ENCODE measurements at regions not wholly inside any gene's neighbourhood (a gene's known extent, or its start where the extent isn't known, plus 50 kb on each side); places are given as distances from the start of the nearest gene placed in this dataset.

- no peak for DNase-seq (ENCODE audit: low spot score)
These were observed 550.5 kb upstream of the BOD1L1 start for GRCh38 chr4:14177987-14178386.

GRCh38 chr4:14178421-14178820, 550.9 kb upstream of the BOD1L1 start:
- peak; percentile 84 for DNase-seq (ENCODE audit: low spot score)

GRCh38 chr4:14180166-14180565, 552.6 kb upstream of the BOD1L1 start:
- no peak for DNase-seq (ENCODE audit: low spot score)

- DNase-seq (ENCODE audit: low spot score): no peak
These were observed 553.6 kb upstream of the BOD1L1 start for GRCh38 chr4:14180983-14181601.

GRCh38 chr4:14182148-14182547, 554.6 kb upstream of the BOD1L1 start:
- no peak for DNase-seq (ENCODE audit: low spot score)

- DNase-seq (ENCODE audit: low spot score): no peak
These were observed 556.7 kb upstream of the BOD1L1 start for GRCh38 chr4:14184265-14184664.

GRCh38 chr4:14184767-14185166, 557.2 kb upstream of the BOD1L1 start:
- no peak for DNase-seq (ENCODE audit: low spot score)

- DNase-seq (ENCODE audit: low spot score): no peak
These were observed 560.7 kb upstream of the BOD1L1 start for GRCh38 chr4:14188214-14188613.

- DNase-seq (ENCODE audit: low spot score): no peak
These were observed 566.1 kb upstream of the BOD1L1 start for GRCh38 chr4:14193601-14194000.

GRCh38 chr4:14196131-14196530, 568.6 kb upstream of the BOD1L1 start:
- DNase-seq (ENCODE audit: low spot score): peak; percentile 40

GRCh38 chr4:14215116-14215770, 587.7 kb upstream of the BOD1L1 start:
- DNase-seq (ENCODE audit: low spot score): no peak

- no peak for DNase-seq (ENCODE audit: low spot score)
These were observed 589.9 kb upstream of the BOD1L1 start for GRCh38 chr4:14217401-14217800.

GRCh38 chr4:14218641-14219040, 591.1 kb upstream of the BOD1L1 start:
- DNase-seq (ENCODE audit: low spot score): no peak

GRCh38 chr4:14221176-14221575, 593.7 kb upstream of the BOD1L1 start:
- DNase-seq (ENCODE audit: low spot score): no peak

GRCh38 chr4:14222377-14223029, 595.0 kb upstream of the BOD1L1 start:
- no peak for DNase-seq (ENCODE audit: low spot score)

- DNase-seq (ENCODE audit: low spot score): no peak
These were observed 595.9 kb upstream of the BOD1L1 start for GRCh38 chr4:14223461-14223860.

GRCh38 chr4:14225688-14226207, 598.2 kb upstream of the BOD1L1 start:
- no peak for DNase-seq (ENCODE audit: low spot score)

GRCh38 chr4:14233126-14233525, 605.6 kb upstream of the BOD1L1 start:
- DNase-seq (ENCODE audit: low spot score): no peak

GRCh38 chr4:14234307-14234706, 606.8 kb upstream of the BOD1L1 start:
- DNase-seq (ENCODE audit: low spot score): no peak

GRCh38 chr4:14236359-14236758, 608.8 kb upstream of the BOD1L1 start:
- DNase-seq (ENCODE audit: low spot score): no peak

GRCh38 chr4:14237911-14238310, 610.4 kb upstream of the BOD1L1 start:
- no peak for DNase-seq (ENCODE audit: low spot score)

- no peak for DNase-seq (ENCODE audit: low spot score)
These were observed 614.0 kb upstream of the BOD1L1 start for GRCh38 chr4:14241574-14241973.

- no peak for DNase-seq (ENCODE audit: low spot score)
These were observed 620.2 kb upstream of the BOD1L1 start for GRCh38 chr4:14247767-14248166.
